ENCODE measurements at regions not wholly inside any gene's neighbourhood (a gene's known extent, or its start where the extent isn't known, plus 50 kb on each side); places are given as distances from the start of the nearest gene placed in this dataset.

- TF ChIP-seq CTCF (conservative IDR thresholded peaks at IDR 0.05 in 1 of 2, IDR thresholded peaks at IDR 0.05 in 1 of 2; ENCODE audit: extremely low read depth in 1 of 2, insufficient read depth in 1 of 2, low read depth in 1 of 2, low read length in 2 of 2) (no peak), EZH2 (IDR thresholded peaks at IDR 0.05; ENCODE audit: borderline replicate concordance, low read length) (no peak)
Measured at GRCh38 chr10:108363576-108363975, 1199.1 kb upstream of the SORCS1 start.
